GM18517 (cell line): ENCODE measurements at regions not wholly inside any gene's neighbourhood (a gene's known extent, or its start where the extent isn't known, plus 50 kb on each side); places are given as distances from the start of the nearest gene placed in this dataset.
"Not testable (repeated sequence)": the region's sequence is repeated elsewhere in the genome, so short reads cannot be mapped to it uniquely, and the experiment has no call there.

Source experiments
- ATAC-seq: cut with Tn5 transposase; IDR thresholded peaks from one replicate; pipeline ENCODE4 v1.9.1; 2021; ENCODE audit warnings: mild to moderate bottlenecking, moderate library complexity; ENCODE audit not compliant: unreplicated experiment

DNA sequence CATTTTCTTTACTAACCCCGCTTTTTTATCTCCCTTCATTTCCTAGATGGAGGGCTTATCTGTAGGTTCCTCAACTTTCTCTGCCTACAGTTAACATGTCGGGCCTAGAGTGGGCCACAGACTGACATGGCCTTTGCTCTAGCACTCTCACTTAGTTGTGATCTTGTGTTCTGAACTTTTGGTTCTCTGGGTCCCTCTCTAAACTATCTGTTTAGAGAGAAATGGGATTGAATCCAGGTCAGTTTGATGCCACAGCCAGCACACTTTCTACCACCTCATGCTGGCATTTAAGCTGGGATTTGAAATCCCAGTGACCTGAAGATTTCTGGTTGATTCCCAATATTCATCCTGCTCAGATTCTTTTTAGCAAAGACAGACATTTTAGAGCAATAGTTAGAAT is 388.5 kb upstream of the PAPPA start:
- no peak for ATAC-seq

DNA sequence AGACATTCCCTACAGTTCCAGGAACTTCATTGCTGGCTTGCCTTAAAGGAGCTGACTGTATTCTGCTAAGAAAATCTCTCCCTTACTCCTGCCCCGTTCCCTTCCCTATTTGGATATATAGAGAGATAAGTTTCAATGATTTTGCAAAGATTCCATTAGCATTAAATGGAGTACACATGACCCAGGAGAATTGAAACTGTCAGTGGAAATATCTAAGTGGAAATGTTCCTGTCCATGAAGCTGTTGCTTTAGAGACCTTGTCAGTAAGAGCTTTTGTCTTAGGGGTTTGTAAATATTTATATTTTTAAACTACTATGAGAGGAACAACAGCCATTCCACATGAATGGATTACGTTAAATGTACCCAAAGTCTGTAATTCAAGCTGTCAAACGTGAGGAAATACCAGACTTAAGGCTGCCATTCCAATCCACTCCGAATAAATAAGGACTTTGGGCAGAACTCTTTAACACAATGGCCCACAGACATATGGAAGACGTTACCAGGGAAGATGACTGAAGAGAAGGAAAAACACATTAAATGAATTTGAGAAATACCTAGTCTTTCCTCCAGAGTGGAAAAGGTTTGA is 387.1 kb upstream of the PAPPA start:
- ATAC-seq, result no peak

DNA sequence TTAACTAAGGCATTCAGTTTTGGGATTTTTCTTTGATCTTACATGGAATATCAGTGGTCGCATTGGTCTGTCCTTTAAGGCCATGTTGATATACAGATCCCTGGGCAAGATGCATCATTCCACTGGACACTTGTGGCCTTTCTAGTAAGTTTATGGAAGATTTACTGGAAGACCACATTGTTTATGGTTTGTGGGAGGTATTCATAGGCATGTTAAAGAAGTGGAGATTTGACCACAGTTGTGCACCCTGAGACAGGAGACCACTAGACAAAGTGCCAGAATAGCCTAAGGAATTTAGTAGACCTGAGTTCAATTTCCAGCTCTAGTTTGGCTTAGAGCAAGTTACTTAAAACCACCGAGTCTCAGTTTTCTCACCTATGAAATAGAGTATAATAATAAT is 383.1 kb upstream of the PAPPA start:
- no peak for ATAC-seq

DNA sequence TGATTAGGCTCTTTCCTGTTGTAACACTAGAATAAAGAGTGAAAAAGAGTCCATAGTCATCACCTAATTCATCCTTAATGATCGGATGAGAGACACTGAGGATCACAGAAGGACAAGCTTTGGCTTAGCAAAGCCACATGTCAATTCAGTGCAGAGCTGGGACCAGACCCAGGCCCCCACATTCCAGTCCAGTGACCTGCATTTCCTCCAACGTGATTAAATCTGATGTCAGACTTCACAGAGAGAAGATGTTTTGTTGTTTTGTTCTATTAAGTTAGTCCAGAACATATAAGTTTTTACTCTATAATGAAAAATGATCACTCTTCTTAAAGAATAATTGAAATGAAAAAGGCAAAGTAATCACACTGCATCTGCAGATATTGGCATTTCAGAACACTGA is 377.9 kb upstream of the PAPPA start:
- ATAC-seq, result no peak

DNA sequence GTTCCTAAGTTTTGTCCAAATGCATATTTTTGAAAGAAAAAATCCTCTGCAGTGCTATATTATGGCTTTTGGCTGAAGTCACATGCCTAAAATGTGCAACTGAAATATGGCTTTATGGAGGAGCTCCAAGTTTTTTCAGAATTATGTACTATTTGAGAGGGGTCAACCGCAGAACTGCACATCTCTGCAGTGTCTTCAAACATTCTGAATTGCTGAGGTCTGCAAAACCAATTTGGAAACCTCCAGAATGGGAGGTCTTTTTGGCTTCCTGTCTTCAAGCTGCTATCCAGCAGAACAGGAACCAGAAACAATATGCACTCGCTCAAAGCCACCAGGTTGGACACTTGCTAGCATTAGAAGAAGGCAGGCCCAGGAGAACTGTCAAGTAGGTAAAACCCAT is 376.0 kb upstream of the PAPPA start:
- no peak for ATAC-seq

DNA sequence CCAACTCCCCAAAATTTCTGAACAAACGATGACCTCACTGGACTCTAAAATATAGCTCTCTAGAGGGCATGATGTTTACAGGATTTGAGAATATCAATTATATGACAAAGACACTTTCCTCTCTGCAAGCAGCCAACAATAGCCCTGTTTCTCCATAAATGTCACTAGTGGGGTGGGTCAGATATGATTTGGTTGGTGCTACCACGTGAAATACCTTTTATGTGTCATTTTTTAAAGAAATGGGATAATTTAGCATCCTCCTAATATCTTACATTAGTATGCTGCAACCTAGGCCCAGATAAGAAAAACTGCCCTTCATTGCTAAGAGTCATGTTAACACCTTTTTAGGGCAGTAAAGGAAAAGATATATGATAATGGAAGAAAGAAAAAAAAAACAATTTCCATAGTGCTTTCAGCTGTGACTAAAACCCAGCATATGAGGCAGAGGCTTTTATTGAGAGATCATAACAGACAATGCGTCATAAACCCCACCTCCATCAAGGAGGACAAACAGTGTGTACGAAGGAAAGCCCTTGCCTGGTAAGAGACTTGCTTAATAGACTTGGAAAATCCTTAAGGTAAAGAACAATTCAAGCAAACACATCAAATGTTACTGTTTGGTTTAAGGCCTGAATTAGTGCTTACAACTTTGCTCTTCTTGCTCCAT is 372.4 kb upstream of the PAPPA start:
- ATAC-seq, result no peak

DNA sequence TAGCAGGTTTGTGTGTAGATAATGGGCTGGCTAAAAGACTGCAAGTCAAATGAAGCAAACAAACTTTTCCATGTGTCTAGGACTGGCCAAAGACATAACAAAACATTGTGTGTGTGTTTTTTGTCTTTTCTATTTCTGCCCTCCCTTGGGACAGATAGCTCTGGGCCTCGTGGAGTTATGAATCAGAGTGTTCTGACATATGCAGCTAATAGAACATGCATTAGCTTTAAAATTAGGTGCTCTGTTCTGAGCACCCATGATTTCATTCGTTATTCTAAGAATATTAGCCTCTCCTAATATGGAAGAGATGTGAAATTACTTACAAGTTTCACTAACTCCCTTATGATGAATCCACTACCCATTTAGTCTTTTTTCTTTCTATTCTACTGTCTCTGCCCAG is 367.3 kb upstream of the PAPPA start:
- ATAC-seq, result no peak

DNA sequence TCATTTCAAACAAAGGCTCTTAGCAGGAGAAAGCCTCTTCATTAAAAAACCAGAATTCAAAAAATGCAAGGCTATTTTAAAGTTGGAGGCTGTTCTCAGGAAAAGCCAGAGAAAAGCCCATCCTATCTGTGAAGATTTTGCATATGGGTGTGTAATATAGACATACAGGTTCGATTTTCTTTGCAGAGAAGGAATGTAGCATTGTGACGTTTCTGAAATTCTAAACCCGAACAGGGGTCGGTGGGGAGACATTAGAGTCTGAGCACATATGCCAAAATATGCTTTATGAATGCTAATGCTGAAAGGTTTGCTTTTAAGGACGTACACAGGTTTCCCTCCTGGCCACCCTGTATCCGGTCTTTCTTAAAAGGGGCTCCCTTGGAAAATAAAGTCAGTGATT is 363.1 kb upstream of the PAPPA start:
- no peak for ATAC-seq

DNA sequence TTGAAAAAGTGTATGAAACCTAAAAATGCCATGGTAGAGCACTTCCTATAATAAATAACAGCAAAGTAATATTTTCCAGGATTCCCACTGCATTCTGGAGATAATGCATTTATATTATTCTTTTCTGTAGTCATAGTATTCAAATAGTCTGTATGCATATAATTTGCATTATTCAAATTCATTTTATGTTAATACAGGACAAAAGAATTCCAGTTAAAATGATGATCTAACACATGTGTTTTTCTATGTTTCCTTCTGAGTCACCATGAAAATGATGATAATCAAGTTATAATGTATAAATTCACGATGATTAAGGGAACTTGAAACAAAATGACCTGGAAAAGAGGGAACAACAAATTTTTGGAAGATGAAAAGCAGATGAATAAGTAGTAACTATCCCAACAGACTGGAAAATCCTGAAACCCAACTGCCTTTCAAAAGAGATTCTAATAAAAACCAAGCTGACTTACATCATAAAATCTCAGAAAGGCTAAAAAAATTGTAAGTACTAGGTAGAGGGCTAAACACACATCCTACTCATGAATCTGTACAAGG is 358.6 kb upstream of the PAPPA start:
- no peak for ATAC-seq

DNA sequence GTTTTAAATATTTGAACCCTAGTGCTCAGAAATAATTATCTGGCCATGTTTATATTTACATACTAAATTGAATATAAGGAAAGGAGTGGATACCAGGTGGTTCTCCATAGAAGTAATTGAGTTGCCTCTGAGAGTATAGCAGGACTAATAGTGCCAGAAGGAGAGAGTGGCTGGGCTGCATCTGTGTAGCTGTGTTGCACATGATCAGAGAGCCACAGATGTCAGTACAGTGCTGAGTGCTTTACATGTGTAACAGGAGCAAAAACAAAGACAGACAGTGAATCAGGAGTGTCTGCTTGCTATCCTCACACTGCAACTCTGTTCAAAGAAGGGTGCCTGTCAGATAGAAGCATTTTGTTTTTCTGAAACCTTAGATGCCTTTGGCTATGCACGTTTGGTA is 353.9 kb upstream of the PAPPA start:
- no peak for ATAC-seq

DNA sequence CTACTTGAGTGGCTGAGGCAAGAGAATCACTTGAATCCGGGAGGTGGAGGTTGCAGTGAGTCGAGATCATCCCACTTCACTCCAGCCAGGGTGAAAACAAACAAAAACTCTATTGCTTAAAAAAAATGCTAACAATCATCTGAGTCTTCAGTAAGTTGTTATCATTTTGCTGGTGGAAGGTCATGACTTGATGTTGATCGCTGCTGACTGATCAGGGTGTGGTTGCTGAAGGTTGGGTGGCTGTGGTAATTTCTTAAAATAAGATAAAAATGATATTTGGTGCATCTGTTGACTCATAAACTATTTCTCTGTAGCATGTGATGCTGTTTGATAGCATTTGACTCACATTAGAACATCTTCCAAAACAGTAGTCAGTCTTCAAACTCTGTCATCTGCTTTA is 349.4 kb upstream of the PAPPA start:
- ATAC-seq, result no peak

DNA sequence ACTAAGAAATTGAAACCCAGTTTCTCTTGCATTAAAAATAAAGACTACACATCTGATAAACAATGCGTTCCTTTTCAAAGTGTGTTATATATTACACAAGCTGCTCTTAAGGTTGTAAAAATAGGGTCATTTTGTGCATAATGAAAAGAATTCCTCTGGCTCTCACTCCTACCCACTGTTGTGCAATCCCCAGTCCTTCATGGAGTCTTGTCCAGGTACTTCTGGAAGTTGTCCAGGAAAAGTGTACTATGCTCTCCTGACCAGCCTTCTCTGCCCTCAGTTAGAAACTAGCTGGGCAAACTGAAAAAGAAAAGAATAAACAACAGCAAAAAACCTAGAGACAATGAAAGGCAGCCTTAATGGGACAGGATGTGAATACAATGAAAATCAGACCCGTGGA is 345.5 kb upstream of the PAPPA start:
- no peak for ATAC-seq

DNA sequence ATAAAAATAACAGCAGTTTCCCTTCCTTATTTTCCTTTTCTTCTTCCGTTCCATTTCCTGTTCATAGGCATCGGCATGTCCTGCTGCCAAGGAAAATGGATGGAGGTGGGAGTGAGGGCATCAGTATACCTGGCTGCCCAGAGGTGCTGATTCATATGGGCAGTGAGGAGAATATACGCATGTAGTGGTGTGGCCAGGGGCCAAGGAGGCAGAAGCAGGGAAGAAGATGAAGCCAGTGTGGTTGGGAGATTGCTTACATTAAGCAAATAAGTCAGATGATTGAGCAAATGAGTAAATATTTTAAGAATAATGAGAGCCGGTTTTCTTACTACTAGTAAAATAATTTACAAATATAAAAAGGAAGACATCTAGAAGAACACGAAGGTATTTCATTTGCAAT is 344.9 kb upstream of the PAPPA start:
- no peak for ATAC-seq

DNA sequence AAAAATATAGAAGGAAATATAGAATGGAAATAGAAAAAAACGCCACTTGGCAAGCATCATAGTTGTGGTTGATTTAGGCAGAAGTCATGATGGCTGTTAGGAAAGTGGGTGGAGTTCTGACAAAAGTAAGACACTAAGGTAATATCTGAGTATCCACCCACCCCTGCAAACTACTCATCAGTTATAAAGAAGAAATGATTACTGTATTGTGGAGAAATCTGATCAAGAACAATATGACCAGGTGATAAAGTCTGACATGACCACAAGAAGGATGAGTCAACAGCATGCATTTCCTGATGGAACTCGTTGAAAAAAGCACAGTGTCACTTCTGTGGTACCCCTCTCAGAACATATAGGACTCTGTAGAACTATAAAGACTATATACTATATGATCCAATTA is 343.4 kb upstream of the PAPPA start:
- ATAC-seq, result no peak

DNA sequence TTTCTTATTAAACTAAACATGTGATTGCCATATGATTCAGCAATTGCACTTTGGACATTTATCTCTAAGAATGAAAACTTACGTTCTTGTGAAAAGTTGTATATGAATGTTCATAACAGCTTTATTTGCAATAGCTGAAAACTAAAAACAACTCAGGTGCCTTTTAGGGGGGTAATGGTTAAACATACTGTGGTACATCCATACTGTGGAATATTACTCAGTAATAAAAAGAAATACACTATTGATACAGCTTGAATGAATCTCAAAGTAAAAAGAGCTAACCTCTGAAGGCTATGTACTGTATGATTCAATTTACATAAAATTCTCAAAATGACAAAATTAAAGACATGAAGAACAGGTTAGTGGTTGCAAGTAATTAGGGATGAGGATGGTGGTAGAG is 339.5 kb upstream of the PAPPA start:
- no peak for ATAC-seq

DNA sequence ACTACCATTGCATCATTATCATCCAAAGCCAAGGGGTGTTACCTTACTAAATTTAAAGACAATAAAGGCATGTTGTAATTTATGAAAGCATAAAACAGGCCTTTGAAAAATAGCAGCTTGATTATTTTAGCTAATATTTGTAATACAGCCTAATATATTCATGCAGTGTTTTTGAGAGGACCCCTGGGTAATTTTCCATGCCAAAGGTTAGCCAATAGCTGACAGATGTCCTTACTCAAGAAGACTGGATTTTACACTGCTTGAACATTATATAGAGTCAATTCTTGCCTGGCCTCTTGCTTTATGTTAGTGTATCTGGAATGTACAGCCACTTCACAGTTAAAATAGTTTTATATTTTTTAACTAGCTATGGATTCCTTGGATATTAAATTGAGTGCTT is 337.8 kb upstream of the PAPPA start:
- ATAC-seq, result no peak

DNA sequence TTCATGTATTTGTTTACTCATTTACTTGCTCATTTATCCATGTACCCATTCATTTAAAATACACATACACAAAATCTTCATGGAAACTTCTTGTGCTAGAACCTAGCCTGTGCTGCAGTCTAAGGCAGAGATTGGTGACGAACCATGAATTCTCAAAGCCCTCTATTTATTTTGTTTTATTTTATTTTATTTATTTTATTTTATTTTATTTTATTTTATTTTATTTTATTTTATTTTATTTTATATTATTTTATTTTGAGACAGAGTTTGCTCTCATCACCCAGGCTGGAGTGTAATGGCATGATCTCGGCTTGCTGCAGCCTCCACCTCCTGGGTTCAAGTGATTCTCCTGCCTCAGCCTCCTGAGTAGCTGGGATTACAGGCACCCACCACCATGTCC is 334.9 kb upstream of the PAPPA start:
- not testable (repeated sequence) for ATAC-seq

DNA sequence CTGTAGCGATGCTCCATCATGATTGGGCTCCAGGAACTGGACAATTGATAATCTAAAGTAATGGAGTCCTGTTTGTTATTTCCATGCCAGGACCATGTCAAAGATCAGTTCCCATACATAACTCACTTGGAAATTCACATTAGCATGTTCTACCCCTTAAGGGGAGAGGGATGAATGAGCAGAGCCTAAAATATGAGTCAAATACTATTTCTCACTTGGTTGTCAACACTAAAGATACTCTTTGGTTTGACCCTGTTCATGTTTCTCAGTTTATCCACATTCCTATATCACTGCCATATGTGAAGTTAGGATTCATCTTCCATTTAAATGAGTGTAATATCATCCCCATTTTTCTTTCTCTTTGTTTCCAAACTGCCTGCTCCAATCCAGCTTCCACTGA is 321.6 kb upstream of the PAPPA start:
- ATAC-seq, result no peak

DNA sequence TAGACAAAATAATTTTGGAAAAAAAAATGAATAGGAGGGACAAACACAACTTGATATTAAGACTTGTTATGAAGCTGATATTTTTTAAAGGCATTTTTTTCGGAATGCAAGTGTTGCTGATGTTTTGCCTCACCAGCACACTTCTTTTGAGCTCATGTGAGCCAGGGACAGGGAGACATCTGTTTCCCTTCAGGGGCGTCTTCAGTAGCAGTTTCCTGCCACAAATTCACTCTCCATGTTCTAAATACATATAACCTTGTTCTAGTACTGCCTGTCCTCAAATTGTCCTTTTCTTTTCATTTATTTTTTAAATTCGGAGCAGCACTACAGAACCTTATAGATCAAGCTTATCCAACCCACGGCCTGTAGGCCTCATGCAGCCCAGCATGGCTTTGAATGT is 316.0 kb upstream of the PAPPA start:
- ATAC-seq, result no peak

DNA sequence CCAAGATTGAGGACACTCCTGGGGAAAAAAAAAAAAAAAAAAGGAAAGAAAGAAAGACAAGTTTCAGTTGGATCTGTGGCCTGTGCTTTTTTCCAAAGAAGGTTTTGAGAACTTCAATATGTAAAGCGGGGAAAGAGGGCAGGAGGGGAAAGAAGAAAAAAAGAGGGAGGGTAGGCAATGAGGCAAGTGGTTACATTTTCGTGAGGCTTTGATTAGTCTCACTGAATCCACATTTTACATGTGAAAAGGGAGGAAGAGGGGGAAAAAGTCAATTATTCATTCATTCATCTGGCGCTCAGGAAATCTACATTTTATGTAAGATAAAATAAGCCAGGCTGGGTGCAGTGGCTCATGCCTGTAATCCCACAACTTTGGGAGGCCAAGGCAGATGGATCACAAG is 315.2 kb upstream of the PAPPA start:
- ATAC-seq, result no peak

DNA sequence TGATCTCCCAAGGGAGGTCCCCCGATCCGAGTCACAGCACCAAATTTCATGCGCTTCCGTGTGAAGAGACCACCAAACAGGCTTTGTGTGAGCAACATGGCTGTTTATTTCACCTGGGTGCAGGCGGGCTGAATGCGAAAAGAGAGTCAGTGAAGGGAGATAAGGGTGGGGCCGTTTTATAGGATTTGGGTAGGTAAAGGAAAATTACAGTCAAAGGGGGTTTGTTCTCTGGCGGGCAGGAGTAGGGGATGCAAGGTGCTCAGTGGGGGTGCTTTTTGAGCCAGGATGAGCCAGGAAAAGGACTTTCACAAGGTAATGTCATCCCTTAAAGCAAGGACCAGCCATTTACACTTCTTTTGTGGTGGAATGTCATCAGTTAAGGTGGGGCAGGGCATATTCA is 309.2 kb upstream of the PAPPA start:
- ATAC-seq, result not testable (repeated sequence)

DNA sequence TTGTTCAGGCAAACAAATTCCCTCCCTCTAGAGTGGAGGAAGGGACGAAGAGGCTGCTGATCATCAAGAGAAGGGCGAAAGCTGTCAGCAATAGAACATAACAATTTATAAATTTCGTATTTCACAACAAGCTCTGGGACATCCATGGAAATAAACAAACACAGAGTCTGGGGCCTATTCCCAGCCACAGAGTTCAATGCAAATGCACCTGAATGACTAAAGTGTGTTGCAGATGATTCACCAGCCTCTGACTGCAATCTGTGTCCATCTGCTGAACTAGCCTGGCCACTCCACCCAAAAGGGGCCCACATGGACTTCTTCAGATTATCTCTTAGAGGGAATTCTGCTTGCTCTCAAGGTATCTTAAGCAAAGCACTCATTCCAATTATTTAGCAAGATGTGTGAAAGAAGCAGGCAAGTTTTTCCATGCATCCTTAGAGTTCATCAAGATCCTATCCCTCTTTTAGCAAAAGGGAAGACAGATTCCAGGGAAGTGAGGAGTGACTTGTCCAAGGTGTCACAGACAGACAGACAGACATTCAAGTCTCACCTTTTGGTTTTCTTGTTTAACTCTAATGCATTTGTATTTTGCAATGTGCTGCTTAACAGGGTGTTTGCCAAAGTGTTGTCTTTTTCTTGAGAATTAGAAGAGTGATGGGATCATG is 307.8 kb upstream of the PAPPA start:
- ATAC-seq, result no peak
